HG02943 (cell line): ENCODE measurements at regions not wholly inside any gene's neighbourhood (a gene's known extent, or its start where the extent isn't known, plus 50 kb on each side); places are given as distances from the start of the nearest gene placed in this dataset.

Experiments used
- ATAC-seq: cut with Tn5 transposase; IDR thresholded peaks from one replicate; pipeline ENCODE4 v1.9.1; 2021; ENCODE audit warnings: mild to moderate bottlenecking, low read depth, moderate library complexity; ENCODE audit not compliant: unreplicated experiment

- ATAC-seq, result no peak
Observed at GRCh38 chr10:6339891-6340290, 137.2 kb downstream of the PFKFB3 start.

GRCh38 chr10:6342096-6342685 is 139.5 kb downstream of the PFKFB3 start:
- ATAC-seq, result no peak

GRCh38 chr10:6343305-6344010 is 140.7 kb downstream of the PFKFB3 start:
- ATAC-seq, result no peak

GRCh38 chr10:6345404-6345803 is 142.7 kb downstream of the PFKFB3 start:
- no peak for ATAC-seq

GRCh38 chr10:6346631-6347030 is 143.9 kb downstream of the PFKFB3 start:
- no peak for ATAC-seq

GRCh38 chr10:6347391-6347951 is 144.7 kb downstream of the PFKFB3 start:
- ATAC-seq, result peak; percentile 30

- peak; percentile 95 for ATAC-seq
Observed at GRCh38 chr10:6348096-6348874, 145.6 kb downstream of the PFKFB3 start.

- ATAC-seq, result no peak
Observed at GRCh38 chr10:6349846-6350535, 147.3 kb downstream of the PFKFB3 start.

GRCh38 chr10:6350609-6351008 is 147.9 kb downstream of the PFKFB3 start:
- ATAC-seq, result no peak

- no peak for ATAC-seq
Observed at GRCh38 chr10:6351495-6351894, 148.8 kb downstream of the PFKFB3 start.

- ATAC-seq, result no peak
Observed at GRCh38 chr10:6353526-6353925, 150.8 kb downstream of the PFKFB3 start.

- ATAC-seq, result no peak
Observed at GRCh38 chr10:6354168-6354772, 151.5 kb downstream of the PFKFB3 start.

GRCh38 chr10:6356280-6356793 is 153.6 kb downstream of the PFKFB3 start:
- ATAC-seq, result no peak

- no peak for ATAC-seq
Observed at GRCh38 chr10:6361869-6362268, 159.1 kb downstream of the PFKFB3 start.

GRCh38 chr10:6362879-6363278 is 160.1 kb downstream of the PFKFB3 start:
- ATAC-seq, result no peak

GRCh38 chr10:6363511-6363910 is 160.8 kb downstream of the PFKFB3 start:
- no peak for ATAC-seq

GRCh38 chr10:6364283-6364682 is 161.6 kb downstream of the PFKFB3 start:
- no peak for ATAC-seq

- ATAC-seq, result no peak
Observed at GRCh38 chr10:6364893-6365292, 162.2 kb downstream of the PFKFB3 start.

GRCh38 chr10:6365384-6365783 is 162.7 kb downstream of the PFKFB3 start:
- no peak for ATAC-seq
